HCT116 (cell line): ENCODE measurements at regions not wholly inside any gene's neighbourhood (a gene's known extent, or its start where the extent isn't known, plus 50 kb on each side); places are given as distances from the start of the nearest gene placed in this dataset.

ENCODE experiments used
- CBX3 ChIP-seq: IDR thresholded peaks from 2 replicates; pipeline ENCODE4 v1.6.1; 2012; ENCODE audit warnings: low read depth
- CTCF ChIP-seq, 3 experiments: fragments of 200-600 bp in 1 of 3; sonication (generic) in 1 of 3; IDR thresholded peaks in 2 of 3; conservative IDR thresholded peaks in 1 of 3; 2 replicates each; pipeline ENCODE4 v1.5.1; 2012 to 2017; ENCODE audit warnings: low read depth in 2 of 3, low read length in 2 of 3, antibody characterized with exemption in 1 of 3, borderline replicate concordance in 1 of 3, control low read depth in 1 of 3, mild to moderate bottlenecking in 1 of 3, mixed read lengths in 1 of 3, mixed run types in 1 of 3, moderate library complexity in 1 of 3; ENCODE audit not compliant: insufficient read depth in 1 of 3
- EZH2 ChIP-seq: fragments of 200-600 bp; sonication (generic); IDR thresholded peaks from 2 replicates; pipeline ENCODE4 v1.6.1; 2017; ENCODE audit warnings: antibody characterized with exemption, mixed run types
- EZH2phosphoT487 ChIP-seq: fragments of 200-600 bp; IDR thresholded peaks from 2 replicates; pipeline ENCODE4 v1.6.1; 2018; ENCODE audit warnings: antibody characterized with exemption, borderline replicate concordance
- RAD21 ChIP-seq: IDR thresholded peaks from 2 replicates; pipeline ENCODE4 v1.6.1; 2012; ENCODE audit warnings: low read depth, mild to moderate bottlenecking
- YY1 ChIP-seq: IDR thresholded peaks from 2 replicates; pipeline ENCODE4 v1.6.1; 2011; ENCODE audit warnings: low read length, low read depth, moderate library complexity, mild to moderate bottlenecking; ENCODE audit not compliant: insufficient replicate concordance; ENCODE audit errors: extremely low read depth
- ZNF274 ChIP-seq: fragments of 200-500 bp; sonication (Bioruptor generic); IDR thresholded peaks from 2 replicates; pipeline ENCODE4 v1.6.1; 2014; ENCODE audit warnings: mild to moderate bottlenecking, low read depth, low read length, inconsistent platforms

GRCh38 chr1:22260860-22261432 is 118.0 kb upstream of the WNT4 start:
- no peak for TF ChIP-seq CTCF (IDR thresholded peaks at IDR 0.05 in 2 of 3, conservative IDR thresholded peaks at IDR 0.05 in 1 of 3; ENCODE audit: borderline replicate concordance in 1 of 3, insufficient read depth in 1 of 3, low read depth in 2 of 3, low read length in 2 of 3)
- no peak for TF ChIP-seq ZNF274
- no peak for TF ChIP-seq CBX3
- TF ChIP-seq EZH2, result no peak
- no peak for TF ChIP-seq EZH2phosphoT487
- TF ChIP-seq YY1, result no peak
- TF ChIP-seq RAD21, result no peak
